ENCODE measurements at regions not wholly inside any gene's neighbourhood (a gene's known extent, or its start where the extent isn't known, plus 50 kb on each side); places are given as distances from the start of the nearest gene placed in this dataset.

GRCh38 chr20:2231701-2232100 is 64.1 kb upstream of the TGM3 start:
- ATAC-seq, result no peak
- TF ChIP-seq TCF4 (CRISPR knock-in tag; IDR thresholded peaks at IDR 0.05; ENCODE audit: borderline replicate concordance), result no peak
- TF ChIP-seq PPARA (CRISPR knock-in tag; IDR thresholded peaks at IDR 0.05; ENCODE audit: borderline replicate concordance), result no peak
- no peak for TF ChIP-seq ZFP3 (CRISPR knock-in tag; IDR thresholded peaks at IDR 0.05)
- TF ChIP-seq TSHZ2 (CRISPR knock-in tag; IDR thresholded peaks at IDR 0.05), result no peak
- TF ChIP-seq CSRNP3 (CRISPR knock-in tag; IDR thresholded peaks at IDR 0.05), result no peak
- no peak for TF ChIP-seq PATZ1 (CRISPR knock-in tag; IDR thresholded peaks at IDR 0.05; ENCODE audit: borderline replicate concordance)
- no peak for TF ChIP-seq SNAI2 (CRISPR knock-in tag; IDR thresholded peaks at IDR 0.05)
- no peak for TF ChIP-seq POU6F1 (CRISPR knock-in tag; IDR thresholded peaks at IDR 0.05; ENCODE audit: borderline replicate concordance, low read depth)
- no peak for TF ChIP-seq ESRRG (CRISPR knock-in tag; IDR thresholded peaks at IDR 0.05)
- no peak for TF ChIP-seq ZNF8 (CRISPR knock-in tag; IDR thresholded peaks at IDR 0.05)
- TF ChIP-seq CSDC2 (CRISPR knock-in tag; IDR thresholded peaks at IDR 0.05), result no peak
- TF ChIP-seq ZNF70 (CRISPR knock-in tag; IDR thresholded peaks at IDR 0.05), result no peak
- TF ChIP-seq ZC3H10 (CRISPR knock-in tag; IDR thresholded peaks at IDR 0.05), result no peak
- no peak for TF ChIP-seq OSR1 (CRISPR knock-in tag; IDR thresholded peaks at IDR 0.05)
- TF ChIP-seq RARB (CRISPR knock-in tag; IDR thresholded peaks at IDR 0.05), result no peak
- no peak for TF ChIP-seq CREB5 (CRISPR knock-in tag; IDR thresholded peaks at IDR 0.05; ENCODE audit: low read depth)

- ATAC-seq, result no peak
- TF ChIP-seq GLIS3 (CRISPR knock-in tag; IDR thresholded peaks at IDR 0.05) (no peak), TSHZ2 (CRISPR knock-in tag; IDR thresholded peaks at IDR 0.05) (no peak), ARNTL (CRISPR knock-in tag; IDR thresholded peaks at IDR 0.05; ENCODE audit: borderline replicate concordance, low read depth) (no peak), OSR1 (CRISPR knock-in tag; IDR thresholded peaks at IDR 0.05) (no peak), ZC3H10 (CRISPR knock-in tag; IDR thresholded peaks at IDR 0.05) (no peak), CSDC2 (CRISPR knock-in tag; IDR thresholded peaks at IDR 0.05) (no peak), CSRNP3 (CRISPR knock-in tag; IDR thresholded peaks at IDR 0.05) (no peak), ZNF565 (CRISPR knock-in tag; conservative IDR thresholded peaks at IDR 0.05; ENCODE audit: low read depth) (no peak), ZFP3 (CRISPR knock-in tag; IDR thresholded peaks at IDR 0.05) (no peak), PATZ1 (CRISPR knock-in tag; IDR thresholded peaks at IDR 0.05; ENCODE audit: borderline replicate concordance) (no peak)
Observed at GRCh38 chr20:2234598-2235191, 61.1 kb upstream of the TGM3 start.

All from SK-N-SH treated with all-trans-retinoic acid at 6 μM for 48 hours (cell line).